ENCODE measurements at regions not wholly inside any gene's neighbourhood (a gene's known extent, or its start where the extent isn't known, plus 50 kb on each side); places are given as distances from the start of the nearest gene placed in this dataset.

- Histone ChIP-seq H3K4me1 (ENCODE audit: insufficient read depth, insufficient read length) (no peaks in the 10 kb centered on the region), H3K4me3 (ENCODE audit: insufficient read length, low read depth) (no peak overlapping the region), H3K27me3 (ENCODE audit: insufficient read depth, insufficient read length) (no peaks in the 10 kb centered on the region)
These were observed 177.5 kb downstream of the DACT1 start for GRCh38 chr14:58815161-58815701.

DNA sequence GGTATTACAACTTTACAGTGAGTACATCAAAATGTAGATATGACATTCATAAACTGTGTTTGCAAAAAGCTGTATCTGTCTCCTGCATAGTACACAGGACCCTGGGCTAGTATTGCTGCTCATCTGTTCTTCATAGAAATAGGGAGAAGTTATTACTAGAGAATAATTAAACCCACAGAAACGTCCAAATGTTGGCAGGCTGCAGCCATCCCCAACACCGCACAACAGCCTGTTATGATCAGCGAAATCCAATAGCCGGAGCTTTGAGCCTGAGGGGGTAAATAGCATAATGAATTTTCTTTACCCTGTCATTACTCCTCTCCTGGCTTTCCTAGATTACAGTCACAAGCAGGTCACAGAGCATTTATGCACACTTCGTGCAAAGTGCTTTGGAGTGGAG is 178.0 kb downstream of the DACT1 start:
- H3K9ac ChIP-seq (ENCODE audit: insufficient read length, low read depth) = no peak overlapping the region
- TF ChIP-seq ZNF274 (IDR thresholded peaks at IDR 0.05; ENCODE audit: low read depth, low read length) (no peak), YY1 (IDR thresholded peaks at IDR 0.05; ENCODE audit: insufficient read depth, insufficient read length) (no peak), SUZ12 (IDR thresholded peaks at IDR 0.05; ENCODE audit: extremely low read depth, insufficient read depth, insufficient read length) (no peak)
- DNase-seq (ENCODE audit: low read depth, low spot score) = no peak
- no peaks in the 10 kb centered on the region for H3K27me3 ChIP-seq (ENCODE audit: insufficient read depth, insufficient read length)
- no peaks in the 10 kb centered on the region for H3K36me3 ChIP-seq (ENCODE audit: insufficient read depth, insufficient read length, low read length)
- H3K4me3 ChIP-seq (ENCODE audit: insufficient read length, low read depth) = no peak overlapping the region
- no peaks in the 10 kb centered on the region for H3K9me3 ChIP-seq (ENCODE audit: insufficient read depth, low read length)
- no peaks in the 10 kb centered on the region for H3K4me1 ChIP-seq (ENCODE audit: insufficient read depth, insufficient read length)

More at GRCh38 chr14:58815161-58815701, 177.5 kb downstream of the DACT1 start:
- H3K9me3 ChIP-seq (ENCODE audit: insufficient read depth, low read length) = no peaks in the 10 kb centered on the region
- TF ChIP-seq ZNF274 (IDR thresholded peaks at IDR 0.05; ENCODE audit: low read depth, low read length) (no peak), YY1 (IDR thresholded peaks at IDR 0.05; ENCODE audit: insufficient read depth, insufficient read length) (no peak), SUZ12 (IDR thresholded peaks at IDR 0.05; ENCODE audit: extremely low read depth, insufficient read depth, insufficient read length) (no peak)
- DNase-seq (ENCODE audit: low read depth, low spot score) = no peak
- no peaks in the 10 kb centered on the region for H3K36me3 ChIP-seq (ENCODE audit: insufficient read depth, insufficient read length, low read length)
- H3K9ac ChIP-seq (ENCODE audit: insufficient read length, low read depth) = no peak overlapping the region

GRCh38 chr14:58816416-58817115 is 178.8 kb downstream of the DACT1 start:
- TF ChIP-seq YY1 (IDR thresholded peaks at IDR 0.05; ENCODE audit: insufficient read depth, insufficient read length) (no peak), SUZ12 (IDR thresholded peaks at IDR 0.05; ENCODE audit: extremely low read depth, insufficient read depth, insufficient read length) (no peak), ZNF274 (IDR thresholded peaks at IDR 0.05; ENCODE audit: low read depth, low read length) (no peak)
- H3K27me3 ChIP-seq (ENCODE audit: insufficient read depth, insufficient read length) = no peaks in the 10 kb centered on the region
- no peaks in the 10 kb centered on the region for H3K4me1 ChIP-seq (ENCODE audit: insufficient read depth, insufficient read length)
- H3K4me3 ChIP-seq (ENCODE audit: insufficient read length, low read depth) = no peak overlapping the region
- no peaks in the 10 kb centered on the region for H3K9me3 ChIP-seq (ENCODE audit: insufficient read depth, low read length)
- DNase-seq (ENCODE audit: low read depth, low spot score) = no peak
- H3K36me3 ChIP-seq (ENCODE audit: insufficient read depth, insufficient read length, low read length) = no peaks in the 10 kb centered on the region
- H3K9ac ChIP-seq (ENCODE audit: insufficient read length, low read depth) = no peak overlapping the region

- Histone ChIP-seq H3K27me3 (ENCODE audit: insufficient read depth, insufficient read length) (no peaks in the 10 kb centered on the region), H3K9ac (ENCODE audit: insufficient read length, low read depth) (no peak overlapping the region), H3K9me3 (ENCODE audit: insufficient read depth, low read length) (no peaks in the 10 kb centered on the region), H3K36me3 (ENCODE audit: insufficient read depth, insufficient read length, low read length) (no peaks in the 10 kb centered on the region), H3K4me3 (ENCODE audit: insufficient read length, low read depth) (no peak overlapping the region), H3K4me1 (ENCODE audit: insufficient read depth, insufficient read length) (no peaks in the 10 kb centered on the region)
- DNase-seq (ENCODE audit: low read depth, low spot score) = no peak
- TF ChIP-seq ZNF274 (IDR thresholded peaks at IDR 0.05; ENCODE audit: low read depth, low read length) (no peak), SUZ12 (IDR thresholded peaks at IDR 0.05; ENCODE audit: extremely low read depth, insufficient read depth, insufficient read length) (no peak), YY1 (IDR thresholded peaks at IDR 0.05; ENCODE audit: insufficient read depth, insufficient read length) (no peak)
These were observed 180.1 kb downstream of the DACT1 start for GRCh38 chr14:58817846-58818245.

DNA sequence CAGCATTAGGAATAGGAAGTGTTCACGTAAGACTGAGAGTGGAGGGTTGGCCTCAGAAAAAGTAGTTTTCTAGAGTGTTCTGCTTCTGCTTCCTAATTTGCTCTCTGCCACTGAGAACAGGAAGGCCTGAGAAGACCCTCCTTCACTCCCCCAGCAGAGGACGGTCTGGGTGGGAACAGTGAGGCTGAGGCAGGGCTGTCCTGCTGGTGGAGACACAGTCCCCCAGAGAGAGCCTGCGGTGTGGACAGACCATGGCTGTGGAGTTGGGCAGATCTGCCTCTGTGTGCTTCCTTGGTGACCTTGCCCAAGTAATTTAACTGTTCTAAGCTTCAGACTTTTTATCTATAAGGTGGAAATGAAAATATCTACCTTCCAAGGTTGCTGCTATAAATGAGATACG is 182.3 kb downstream of the DACT1 start:
- Histone ChIP-seq H3K9ac (ENCODE audit: insufficient read length, low read depth) (no peak overlapping the region), H3K4me1 (ENCODE audit: insufficient read depth, insufficient read length) (no peaks in the 10 kb centered on the region), H3K9me3 (ENCODE audit: insufficient read depth, low read length) (no peaks in the 10 kb centered on the region), H3K36me3 (ENCODE audit: insufficient read depth, insufficient read length, low read length) (no peaks in the 10 kb centered on the region), H3K27me3 (ENCODE audit: insufficient read depth, insufficient read length) (no peaks in the 10 kb centered on the region), H3K4me3 (ENCODE audit: insufficient read length, low read depth) (no peak overlapping the region)
- TF ChIP-seq SUZ12 (IDR thresholded peaks at IDR 0.05; ENCODE audit: extremely low read depth, insufficient read depth, insufficient read length) (no peak), YY1 (IDR thresholded peaks at IDR 0.05; ENCODE audit: insufficient read depth, insufficient read length) (no peak), ZNF274 (IDR thresholded peaks at IDR 0.05; ENCODE audit: low read depth, low read length) (no peak)
- no peak for DNase-seq (ENCODE audit: low read depth, low spot score)

DNA sequence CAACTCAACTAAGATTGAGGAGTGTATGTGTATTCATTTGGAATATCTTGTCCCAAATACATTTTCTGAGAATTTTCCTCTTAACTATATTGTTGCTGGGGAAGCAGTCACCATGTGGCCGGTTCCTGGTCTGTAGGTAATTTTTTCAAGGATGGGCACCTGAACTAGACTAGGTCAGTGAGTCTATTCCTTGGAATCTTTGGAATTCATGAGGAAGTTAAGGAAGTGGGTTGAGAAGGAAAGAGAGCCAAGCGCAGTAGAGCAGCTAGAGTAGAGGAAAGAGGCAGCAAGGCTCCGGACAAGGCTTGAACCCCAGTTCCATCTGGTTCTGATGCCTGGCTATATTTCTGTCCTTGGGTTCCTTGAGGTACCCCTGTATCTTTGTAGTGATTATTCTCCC is 183.7 kb downstream of the DACT1 start:
- H3K27me3 ChIP-seq (ENCODE audit: insufficient read depth, insufficient read length) = no peaks in the 10 kb centered on the region
- TF ChIP-seq ZNF274 (IDR thresholded peaks at IDR 0.05; ENCODE audit: low read depth, low read length) (no peak), SUZ12 (IDR thresholded peaks at IDR 0.05; ENCODE audit: extremely low read depth, insufficient read depth, insufficient read length) (no peak), YY1 (IDR thresholded peaks at IDR 0.05; ENCODE audit: insufficient read depth, insufficient read length) (no peak)
- no peak overlapping the region for H3K4me3 ChIP-seq (ENCODE audit: insufficient read length, low read depth)
- H3K36me3 ChIP-seq (ENCODE audit: insufficient read depth, insufficient read length, low read length) = no peaks in the 10 kb centered on the region
- H3K9ac ChIP-seq (ENCODE audit: insufficient read length, low read depth) = no peak overlapping the region
- H3K9me3 ChIP-seq (ENCODE audit: insufficient read depth, low read length) = no peaks in the 10 kb centered on the region; the same call in 1 of the 2 replicates
- no peaks in the 10 kb centered on the region for H3K4me1 ChIP-seq (ENCODE audit: insufficient read depth, insufficient read length)
- DNase-seq (ENCODE audit: low read depth, low spot score) = no peak

DNA sequence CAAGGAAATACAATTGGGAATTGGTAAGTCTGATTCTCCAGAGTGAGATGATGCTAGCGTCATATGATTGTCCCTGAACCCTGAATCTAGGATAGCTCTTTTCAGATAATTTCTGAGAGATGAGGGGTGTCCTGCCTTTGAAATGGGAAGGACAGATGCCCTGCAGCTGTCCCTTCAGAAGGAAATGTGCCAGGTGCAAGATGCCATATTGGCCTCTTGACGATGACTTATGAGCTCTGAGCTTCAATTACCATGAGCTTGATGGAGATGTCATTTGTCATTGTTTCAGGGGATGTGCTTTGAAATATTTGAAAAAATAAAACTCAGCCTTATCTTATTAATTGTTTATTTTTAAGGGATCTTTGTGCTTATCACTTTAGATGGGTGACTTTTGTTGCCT is 185.1 kb downstream of the DACT1 start:
- Histone ChIP-seq H3K9ac (ENCODE audit: insufficient read length, low read depth) (no peak overlapping the region), H3K27me3 (ENCODE audit: insufficient read depth, insufficient read length) (no peaks in the 10 kb centered on the region), H3K9me3 (ENCODE audit: insufficient read depth, low read length) (peaks cover 13% of the 10 kb centered on the region), H3K36me3 (ENCODE audit: insufficient read depth, insufficient read length, low read length) (no peaks in the 10 kb centered on the region), H3K4me1 (ENCODE audit: insufficient read depth, insufficient read length) (no peaks in the 10 kb centered on the region), H3K4me3 (ENCODE audit: insufficient read length, low read depth) (no peak overlapping the region)
- no peak for DNase-seq (ENCODE audit: low read depth, low spot score)
- TF ChIP-seq SUZ12 (IDR thresholded peaks at IDR 0.05; ENCODE audit: extremely low read depth, insufficient read depth, insufficient read length) (no peak), ZNF274 (IDR thresholded peaks at IDR 0.05; ENCODE audit: low read depth, low read length) (no peak), YY1 (IDR thresholded peaks at IDR 0.05; ENCODE audit: insufficient read depth, insufficient read length) (no peak)

Measured in NT2/D1 (cell line).